ENCODE measurements at regions not wholly inside any gene's neighbourhood (a gene's known extent, or its start where the extent isn't known, plus 50 kb on each side); places are given as distances from the start of the nearest gene placed in this dataset.

GRCh38 chr14:98194821-98195220 is 1077.2 kb downstream of the BCL11B start:
- TF ChIP-seq ZNF747 (CRISPR knock-in tag; IDR thresholded peaks at IDR 0.05; ENCODE audit: borderline replicate concordance), result no peak
- no peak for TF ChIP-seq REL (CRISPR knock-in tag; conservative IDR thresholded peaks at IDR 0.05)
- no peak for TF ChIP-seq ZNF446 (CRISPR knock-in tag; IDR thresholded peaks at IDR 0.05)
- no peak for TF ChIP-seq CTCF (CRISPR knock-in tag; IDR thresholded peaks at IDR 0.05)
- TF ChIP-seq ZBTB3 (CRISPR knock-in tag; IDR thresholded peaks at IDR 0.05; ENCODE audit: borderline replicate concordance, low read depth), result no peak
- no peak for TF ChIP-seq JUN (CRISPR knock-in tag; IDR thresholded peaks at IDR 0.05)
- no peak for TF ChIP-seq CENPT (CRISPR knock-in tag; IDR thresholded peaks at IDR 0.05; ENCODE audit: low read depth)
- no peak for TF ChIP-seq POLR2A (IDR thresholded peaks at IDR 0.05; ENCODE audit: insufficient read depth in 1 of 2, low read depth in 2 of 2, low read length in 2 of 2)
- TF ChIP-seq RFXAP (CRISPR knock-in tag; IDR thresholded peaks at IDR 0.05; ENCODE audit: borderline replicate concordance), result no peak
- TF ChIP-seq MXI1 (IDR thresholded peaks at IDR 0.05; ENCODE audit: borderline replicate concordance, low read depth, low read length), result no peak
- TF ChIP-seq ZBED4 (CRISPR knock-in tag; IDR thresholded peaks at IDR 0.05; ENCODE audit: borderline replicate concordance), result no peak
- no peak for TF ChIP-seq TBX2 (CRISPR knock-in tag; IDR thresholded peaks at IDR 0.05; ENCODE audit: borderline replicate concordance)
- TF ChIP-seq GABPA (IDR thresholded peaks at IDR 0.05; ENCODE audit: low read depth, low read length), result no peak
- no peak for TF ChIP-seq GABPA (CRISPR knock-in tag; IDR thresholded peaks at IDR 0.05; ENCODE audit: low read depth)

Measured in HepG2 (cell line).